ENCODE measurements at regions not wholly inside any gene's neighbourhood (a gene's known extent, or its start where the extent isn't known, plus 50 kb on each side); places are given as distances from the start of the nearest gene placed in this dataset.

GRCh38 chr12:75623631-75624154 is 112.3 kb upstream of the KRR1 start (continued):
- peak; percentile 82 for TF ChIP-seq CTCF (CRISPR knock-in tag; IDR thresholded peaks at IDR 0.05)
- no peak for TF ChIP-seq AKNA (CRISPR knock-in tag; IDR thresholded peaks at IDR 0.05; ENCODE audit: borderline replicate concordance)
- TF ChIP-seq MIER3 (CRISPR knock-in tag; IDR thresholded peaks at IDR 0.05; ENCODE audit: borderline replicate concordance): peak; percentile 36; the same call in 1 of the 2 replicates
- TF ChIP-seq GATAD2A (CRISPR knock-in tag; IDR thresholded peaks at IDR 0.05): peak; percentile 95
- TF ChIP-seq GFI1 (CRISPR knock-in tag; IDR thresholded peaks at IDR 0.05; ENCODE audit: borderline replicate concordance): 0 out of 2 replicates have a peak, but pooled peaks have one; percentile 34
- 0 out of 2 replicates have a peak, but pooled peaks have one; percentile 33 for TF ChIP-seq ZNF292 (CRISPR knock-in tag; IDR thresholded peaks at IDR 0.05; ENCODE audit: borderline replicate concordance, low read depth)
- 0 out of 2 replicates have a peak, but pooled peaks have one; percentile 41 for TF ChIP-seq ZNF512B (CRISPR knock-in tag; IDR thresholded peaks at IDR 0.05; ENCODE audit: borderline replicate concordance)
- peak; percentile 64; the same call in 1 of the 2 replicates for TF ChIP-seq ZNF362 (CRISPR knock-in tag; IDR thresholded peaks at IDR 0.05; ENCODE audit: borderline replicate concordance)
- TF ChIP-seq KDM1A (CRISPR knock-in tag; IDR thresholded peaks at IDR 0.05): 0 out of 2 replicates have a peak, but pooled peaks have one; percentile 17
- peak; percentile 87 for TF ChIP-seq RAD21 (CRISPR knock-in tag; IDR thresholded peaks at IDR 0.05)
- 0 out of 2 replicates have a peak, but pooled peaks have one; percentile 20 for TF ChIP-seq HNF1A (IDR thresholded peaks at IDR 0.05; ENCODE audit: low read depth)
- TF ChIP-seq HNF1A (CRISPR knock-in tag; IDR thresholded peaks at IDR 0.05; ENCODE audit: borderline replicate concordance): peak; percentile 60; the same call in 1 of the 2 replicates
- TF ChIP-seq MXD1 (CRISPR knock-in tag; IDR thresholded peaks at IDR 0.05): no peak
